ENCODE measurements at regions not wholly inside any gene's neighbourhood (a gene's known extent, or its start where the extent isn't known, plus 50 kb on each side); places are given as distances from the start of the nearest gene placed in this dataset.

- DNase-seq = no peak
Measured at GRCh38 chr14:38761033-38761432, 342.0 kb downstream of the SEC23A start.

- DNase-seq = no peak
Measured at GRCh38 chr14:38758661-38759060, 344.4 kb downstream of the SEC23A start.

- no peak for DNase-seq
Measured at GRCh38 chr14:38755036-38755435, 348.0 kb downstream of the SEC23A start.

- DNase-seq = no peak
Measured at GRCh38 chr14:38752750-38753149, 350.3 kb downstream of the SEC23A start.

- no peak for DNase-seq
Measured at GRCh38 chr14:38752341-38752740, 350.7 kb downstream of the SEC23A start.

GRCh38 chr14:38751459-38751858, 351.6 kb downstream of the SEC23A start:
- DNase-seq = no peak

GRCh38 chr14:38749936-38750335, 353.1 kb downstream of the SEC23A start:
- DNase-seq = no peak

GRCh38 chr14:38745861-38746260, 357.2 kb downstream of the SEC23A start:
- no peak for DNase-seq

GRCh38 chr14:38743966-38744584, 359.0 kb downstream of the SEC23A start:
- DNase-seq = no peak

GRCh38 chr14:38737686-38738407, 365.2 kb downstream of the SEC23A start:
- no peak for DNase-seq

- DNase-seq = no peak
Measured at GRCh38 chr14:38735005-38735404, 368.0 kb downstream of the SEC23A start.

- no peak for DNase-seq
Measured at GRCh38 chr14:38731962-38732361, 371.1 kb downstream of the SEC23A start.

GRCh38 chr14:38730420-38730819, 372.6 kb downstream of the SEC23A start:
- no peak for DNase-seq

- DNase-seq = no peak
Measured at GRCh38 chr14:38727731-38728130, 375.3 kb downstream of the SEC23A start.

- DNase-seq = no peak
Measured at GRCh38 chr14:38724621-38725020, 378.4 kb downstream of the SEC23A start.

- no peak for DNase-seq
Measured at GRCh38 chr14:38723959-38724358, 379.1 kb downstream of the SEC23A start.

- DNase-seq = no peak
Measured at GRCh38 chr14:38723277-38723676, 379.8 kb downstream of the SEC23A start.

GRCh38 chr14:38721822-38722431, 381.1 kb downstream of the SEC23A start:
- DNase-seq = no peak

- DNase-seq = no peak
Measured at GRCh38 chr14:38718519-38718918, 384.5 kb downstream of the SEC23A start.

GRCh38 chr14:38716926-38717325, 386.1 kb downstream of the SEC23A start:
- no peak for DNase-seq

- no peak for DNase-seq
Measured at GRCh38 chr14:38710881-38711280, 392.2 kb downstream of the SEC23A start.

- DNase-seq = no peak
Measured at GRCh38 chr14:38710196-38710595, 392.8 kb downstream of the SEC23A start.

- no peak for DNase-seq
Measured at GRCh38 chr14:38705220-38705619, 397.8 kb downstream of the SEC23A start.

GRCh38 chr14:38704220-38704619, 398.8 kb downstream of the SEC23A start:
- no peak for DNase-seq

Data from activated CD8-positive, alpha-beta memory T cell treated with anti-CD3 and anti-CD28 coated beads for 24 hours (primary cell).